K562 (cell line): ENCODE measurements at regions not wholly inside any gene's neighbourhood (a gene's known extent, or its start where the extent isn't known, plus 50 kb on each side); places are given as distances from the start of the nearest gene placed in this dataset.

ENCODE experiments used
- ARID4B ChIP-seq: sonication (generic); formaldehyde crosslinking; IDR thresholded peaks from 2 replicates; pipeline ENCODE4 v1.8.0; 2022; ENCODE audit warnings: mild to moderate bottlenecking, missing genetic modification reagents
- GABPB2 ChIP-seq: fragments of 250-450 bp; sonication (Bioruptor Pico); conservative IDR thresholded peaks from 2 replicates; pipeline ENCODE4 v1.5.1; 2021; ENCODE audit warnings: mild to moderate bottlenecking
- PTTG1 ChIP-seq: fragments of 450-650 bp; IDR thresholded peaks from 2 replicates; pipeline ENCODE4 v1.6.1; 2016; ENCODE audit warnings: low read depth, mild to moderate bottlenecking, missing genetic modification characterization, missing compliant biosample characterization
- TAF7 ChIP-seq: fragments of 450-650 bp; IDR thresholded peaks from 2 replicates; pipeline ENCODE4 v1.6.1; 2016; ENCODE audit warnings: missing genetic modification characterization, missing compliant biosample characterization
- ZBTB12 ChIP-seq: fragments of 250-450 bp; sonication (Bioruptor Pico); IDR thresholded peaks from 2 replicates; pipeline ENCODE4 v1.4.0; 2020
- ZBTB26 ChIP-seq: fragments of 450-650 bp; formaldehyde crosslinking; IDR thresholded peaks from 2 replicates; pipeline ENCODE4 v1.4.0; 2022; ENCODE audit warnings: missing genetic modification characterization
- ZFP1 ChIP-seq: fragments of 450-650 bp; formaldehyde crosslinking; IDR thresholded peaks from 2 replicates; pipeline ENCODE4 v1.4.0; 2020; ENCODE audit warnings: mild to moderate bottlenecking, mixed read lengths
- ZNF764 ChIP-seq: fragments of 250-450 bp; sonication (Bioruptor Pico); IDR thresholded peaks from 2 replicates; pipeline ENCODE4 v1.4.0; 2020; ENCODE audit warnings: low read depth, mild to moderate bottlenecking, moderate library complexity
- TF ChIP-seq, protein P1 (sequence below): fragments of 250-450 bp; sonication (Bioruptor Pico); IDR thresholded peaks from 2 replicates; pipeline ENCODE4 v1.4.0; 2020; ENCODE audit warnings: mild to moderate bottlenecking, moderate library complexity

DNA sequence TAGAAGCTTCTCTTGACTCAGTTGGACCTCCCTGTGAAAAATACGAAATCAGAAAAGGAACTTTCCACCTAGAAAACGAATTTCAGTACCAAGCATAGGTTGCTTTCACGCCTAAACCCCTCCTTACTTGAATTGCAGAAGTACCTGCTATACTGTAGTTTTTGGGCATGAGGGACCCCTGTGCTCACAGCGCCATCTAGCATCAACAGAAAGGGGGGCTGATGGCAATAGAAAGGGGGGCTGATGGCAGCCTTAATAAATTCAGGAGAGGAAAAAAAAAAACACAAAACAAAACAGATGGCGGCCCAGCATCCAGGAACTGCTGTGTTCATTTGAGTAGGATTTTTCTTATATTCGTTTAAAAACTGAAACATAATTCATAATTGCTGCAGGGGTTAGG, 96.7 kb downstream of the NPAP1 start (continued):
- TF ChIP-seq, protein P1, sequence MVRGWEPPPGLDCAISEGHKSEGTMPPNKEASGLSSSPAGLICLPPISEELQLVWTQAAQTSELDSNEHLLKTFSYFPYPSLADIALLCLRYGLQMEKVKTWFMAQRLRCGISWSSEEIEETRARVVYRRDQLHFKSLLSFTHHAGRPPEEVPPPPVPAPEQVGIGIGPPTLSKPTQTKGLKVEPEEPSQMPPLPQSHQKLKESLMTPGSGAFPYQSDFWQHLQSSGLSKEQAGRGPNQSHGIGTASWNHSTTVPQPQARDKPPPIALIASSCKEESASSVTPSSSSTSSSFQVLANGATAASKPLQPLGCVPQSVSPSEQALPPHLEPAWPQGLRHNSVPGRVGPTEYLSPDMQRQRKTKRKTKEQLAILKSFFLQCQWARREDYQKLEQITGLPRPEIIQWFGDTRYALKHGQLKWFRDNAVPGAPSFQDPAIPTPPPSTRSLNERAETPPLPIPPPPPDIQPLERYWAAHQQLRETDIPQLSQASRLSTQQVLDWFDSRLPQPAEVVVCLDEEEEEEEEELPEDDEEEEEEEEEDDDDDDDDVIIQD (CRISPR knock-in tag) = no peak
- TF ChIP-seq TAF7 (tag) (no peak), ZNF764 (no peak), ZFP1 (CRISPR knock-in tag) (no peak), ZBTB12 (CRISPR knock-in tag) (no peak), ARID4B (CRISPR knock-in tag) (no peak), GABPB2 (CRISPR knock-in tag) (no peak), ZBTB26 (CRISPR knock-in tag) (no peak), PTTG1 (no peak)
